ENCODE measurements at regions not wholly inside any gene's neighbourhood (a gene's known extent, or its start where the extent isn't known, plus 50 kb on each side); places are given as distances from the start of the nearest gene placed in this dataset.

DNA sequence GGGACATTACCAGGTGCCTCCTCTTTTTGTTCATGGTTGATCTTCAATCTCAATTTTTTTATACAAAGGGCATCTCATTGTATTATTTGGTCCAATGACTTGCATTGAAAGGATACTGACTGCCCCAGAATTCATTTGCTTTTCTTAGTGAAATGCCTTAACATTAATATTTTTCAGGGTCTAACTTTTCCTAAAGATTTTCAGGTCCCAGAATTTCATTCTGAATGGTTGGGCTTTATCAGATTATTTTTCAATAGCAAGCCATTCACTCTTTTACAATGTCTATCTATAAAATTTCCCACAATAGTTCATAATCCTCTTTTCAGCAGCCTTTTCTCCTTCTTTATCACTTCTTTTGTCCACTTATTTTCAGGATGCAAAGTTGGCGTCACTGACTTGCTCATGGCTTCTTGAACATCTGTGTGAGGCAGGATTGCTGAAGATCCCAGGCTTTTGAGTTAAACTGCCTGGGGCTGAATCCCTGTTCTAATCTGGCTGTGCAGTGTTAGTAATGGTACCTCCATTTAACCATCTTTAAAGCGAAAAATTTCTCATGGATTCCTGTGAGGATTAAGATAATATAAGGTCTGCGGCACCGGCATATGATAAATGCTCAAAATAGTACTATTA is 131.7 kb upstream of the HDAC9 start:
- FAIRE-seq (no peak), DNase-seq (ENCODE audit: low read depth, low spot score) (no peak)
- H3K9me3 ChIP-seq (replicated peaks; ENCODE audit: control insufficient read depth, insufficient read depth, low read length) = no peaks in the 10 kb centered on the region
- H3K27ac ChIP-seq (ENCODE audit: insufficient read depth, low read depth, low read length) = no peak overlapping the region
- H3K4me1 ChIP-seq (ENCODE audit: control insufficient read depth, extremely low read depth, insufficient read depth, low read length) = no peaks in the 10 kb centered on the region
- H3K4me3 ChIP-seq (replicated peaks in 1 of 3; ENCODE audit: insufficient read depth in 1 of 3, low read depth in 1 of 3, low read length in 3 of 3) = no peak overlapping the region
- ChIA-PET POLR2A (no interaction called here), CTCF (interaction anchor here (1.9 kb wide), 1 partner anchor 7 kb away, joined by 7 read pairs; no protein-coding TSS in a partner anchor)
- H3K36me3 ChIP-seq (ENCODE audit: control insufficient read depth in 2 of 2, extremely low read depth in 1 of 2, insufficient read depth in 2 of 2, low read length in 2 of 2) = no peaks in the 10 kb centered on the region
- no TSS peak for BruUV-seq (replicated peaks)
- H3K79me2 ChIP-seq (ENCODE audit: control insufficient read depth, insufficient read depth, low read length) = no peaks in the 10 kb centered on the region
- H3K9ac ChIP-seq (replicated peaks; ENCODE audit: extremely low read depth, insufficient read depth, low read length) = no peak overlapping the region
- TF ChIP-seq GATA2 (IDR thresholded peaks at IDR 0.05; ENCODE audit: insufficient read depth, insufficient read length, low read depth, low read length) = no peak
- TF ChIP-seq MAX (IDR thresholded peaks at IDR 0.05; ENCODE audit: insufficient read depth, insufficient read length) = no peak
- TF ChIP-seq JUN (IDR thresholded peaks at IDR 0.05; ENCODE audit: borderline replicate concordance, insufficient read depth, insufficient read length, low read depth) = no peak
- no peak for TF ChIP-seq POLR2A (IDR thresholded peaks at IDR 0.05; ENCODE audit: low read depth, low read length)
- TF ChIP-seq MYC (IDR thresholded peaks at IDR 0.05; ENCODE audit: low read depth, low read length) = no peak
- no peak for TF ChIP-seq EZH2 (IDR thresholded peaks at IDR 0.05; ENCODE audit: borderline replicate concordance, low read depth, low read length, severe bottlenecking)
- TF ChIP-seq FOS (IDR thresholded peaks at IDR 0.05; ENCODE audit: borderline replicate concordance, insufficient read depth, low read length) = no peak
- no peaks in the 10 kb centered on the region for H3K27me3 ChIP-seq (ENCODE audit: control insufficient read depth in 2 of 2, insufficient read depth in 2 of 2, low read length in 2 of 2)
- H2AFZ ChIP-seq (ENCODE audit: low read depth, low read length) = no peak overlapping the region
- no peaks in the 10 kb centered on the region for H3K9me1 ChIP-seq (replicated peaks; ENCODE audit: control insufficient read depth, extremely low read depth, insufficient read depth, low read length)
- no peak overlapping the region for H3K4me2 ChIP-seq (ENCODE audit: insufficient read depth, low read length)
- dilution Hi-C loops (cut with MboI; ENCODE audit: extremely low pct_ligation_motif_present, low sequenced_read_pairs) (loop anchor here (25.0 kb wide), 1 partner anchor 198 kb away; no protein-coding TSS in a partner anchor), intact Hi-C loops (cut with micrococcal nuclease) (no loop called here)
- H4K20me1 ChIP-seq (replicated peaks; ENCODE audit: control insufficient read depth, extremely low read depth, insufficient read depth, low read length) = no peaks in the 10 kb centered on the region

DNA sequence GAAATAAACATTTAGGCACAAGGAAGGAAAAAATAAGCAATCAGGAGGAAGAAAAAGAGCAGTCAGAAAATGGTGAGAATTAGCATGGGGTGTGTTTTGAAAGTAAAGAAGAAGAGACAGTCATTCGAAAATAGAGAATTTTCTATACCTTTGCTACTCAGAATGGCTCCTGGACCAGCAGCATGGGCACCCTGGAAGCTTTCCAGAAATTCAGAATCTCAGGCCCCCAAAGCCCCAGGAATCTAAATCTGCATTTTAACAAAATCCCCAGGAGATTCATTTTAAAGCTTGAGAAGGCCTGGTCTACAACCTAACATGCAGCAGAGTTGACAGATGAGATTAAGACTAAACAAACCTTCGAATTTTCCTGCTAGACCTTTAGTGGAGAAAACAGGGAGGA is 131.2 kb upstream of the HDAC9 start:
- Histone ChIP-seq H4K20me1 (replicated peaks; ENCODE audit: control insufficient read depth, extremely low read depth, insufficient read depth, low read length) (no peaks in the 10 kb centered on the region), H3K4me1 (ENCODE audit: control insufficient read depth, extremely low read depth, insufficient read depth, low read length) (no peaks in the 10 kb centered on the region), H3K9me1 (replicated peaks; ENCODE audit: control insufficient read depth, extremely low read depth, insufficient read depth, low read length) (no peaks in the 10 kb centered on the region), H3K9me3 (replicated peaks; ENCODE audit: control insufficient read depth, insufficient read depth, low read length) (no peaks in the 10 kb centered on the region), H3K27me3 (ENCODE audit: control insufficient read depth in 2 of 2, insufficient read depth in 2 of 2, low read length in 2 of 2) (no peaks in the 10 kb centered on the region), H3K4me2 (ENCODE audit: insufficient read depth, low read length) (no peak overlapping the region), H2AFZ (ENCODE audit: low read depth, low read length) (no peak overlapping the region), H3K4me3 (replicated peaks in 1 of 3; ENCODE audit: insufficient read depth in 1 of 3, low read depth in 1 of 3, low read length in 3 of 3) (no peak overlapping the region), H3K36me3 (ENCODE audit: control insufficient read depth in 2 of 2, extremely low read depth in 1 of 2, insufficient read depth in 2 of 2, low read length in 2 of 2) (no peaks in the 10 kb centered on the region), H3K27ac (ENCODE audit: insufficient read depth, low read depth, low read length) (no peak overlapping the region), H3K9ac (replicated peaks; ENCODE audit: extremely low read depth, insufficient read depth, low read length) (no peak overlapping the region), H3K79me2 (ENCODE audit: control insufficient read depth, insufficient read depth, low read length) (no peaks in the 10 kb centered on the region)
- TF ChIP-seq POLR2A (IDR thresholded peaks at IDR 0.05; ENCODE audit: low read depth, low read length) = no peak
- TF ChIP-seq MAX (IDR thresholded peaks at IDR 0.05; ENCODE audit: insufficient read depth, insufficient read length) = no peak
- CTCF ChIA-PET = interaction anchor here (0.5 to 1.9 kb wide), 3 partner anchors 8 to 1457 kb away, joined by 3 to 7 read pairs (median 3); no protein-coding TSS in a partner anchor
- intact Hi-C loops (cut with micrococcal nuclease) = no loop called here
- dilution Hi-C loops (cut with MboI; ENCODE audit: extremely low pct_ligation_motif_present, low sequenced_read_pairs) = loop anchor here (25.0 kb wide), 1 partner anchor 198 kb away; no protein-coding TSS in a partner anchor
- no peak for DNase-seq (ENCODE audit: low read depth, low spot score)
- FAIRE-seq = no peak
- BruUV-seq (replicated peaks) = no TSS peak
- POLR2A ChIA-PET = no interaction called here

Measured in endothelial cell of umbilical vein (primary cell).